Osteoblast (primary cell): ENCODE measurements at regions not wholly inside any gene's neighbourhood (a gene's known extent, or its start where the extent isn't known, plus 50 kb on each side); places are given as distances from the start of the nearest gene placed in this dataset.

Experiments
- DNase-seq: peaks from one replicate; pipeline ENCODE4 v3.0.0; 2011; ENCODE audit warnings: low spot score, mixed read lengths; ENCODE audit not compliant: insufficient read length; ENCODE audit errors: missing footprints
- H2AFZ ChIP-seq: 2 replicates; pipeline ENCODE4 v1.6.0; 2011; ENCODE audit warnings: mild to moderate bottlenecking, low read length
- H3K27ac ChIP-seq: 2 replicates; pipeline ENCODE4 v1.5.1; 2011; ENCODE audit warnings: mild to moderate bottlenecking, low read depth, low read length, moderate library complexity
- H3K27me3 ChIP-seq: 2 replicates; pipeline ENCODE4 v1.6.0; 2012; ENCODE audit warnings: mild to moderate bottlenecking, control low read depth, inconsistent platforms, low read length, moderate library complexity; ENCODE audit not compliant: insufficient read depth
- H3K36me3 ChIP-seq: 2 replicates; pipeline ENCODE4 v1.5.1; 2011; ENCODE audit warnings: mild to moderate bottlenecking, low read length, control low read depth, moderate library complexity; ENCODE audit not compliant: insufficient read depth
- H3K4me1 ChIP-seq: 2 replicates; pipeline ENCODE4 v1.5.1; 2011; ENCODE audit warnings: mild to moderate bottlenecking, low read length, control low read depth, moderate library complexity; ENCODE audit not compliant: insufficient read depth
- H3K4me2 ChIP-seq: 2 replicates; pipeline ENCODE4 v1.6.0; 2011; ENCODE audit warnings: mild to moderate bottlenecking, low read length; ENCODE audit not compliant: insufficient read depth
- H3K4me3 ChIP-seq: fragments of 200-600 bp; sonication (generic); 3 replicates; pipeline ENCODE4 v1.5.1; 2012; ENCODE audit warnings: mild to moderate bottlenecking, low read length, inconsistent platforms; ENCODE audit not compliant: insufficient read depth
- H3K79me2 ChIP-seq: 2 replicates; pipeline ENCODE4 v1.6.0; 2012; ENCODE audit warnings: mild to moderate bottlenecking, low read length, control low read depth, inconsistent platforms; ENCODE audit not compliant: insufficient read depth
- H3K9me3 ChIP-seq: 2 replicates; pipeline ENCODE4 v1.5.1; 2011; ENCODE audit warnings: low read depth, low read length, control low read depth
- H4K20me1 ChIP-seq: 2 replicates; pipeline ENCODE4 v1.6.0; 2012; ENCODE audit warnings: mild to moderate bottlenecking, low read length, control low read depth; ENCODE audit not compliant: insufficient read depth
- CTCF ChIP-seq: IDR thresholded peaks from 2 replicates; pipeline ENCODE4 v1.5.1; 2011; ENCODE audit warnings: mild to moderate bottlenecking, low read depth, low read length, moderate library complexity; ENCODE audit errors: extremely low read depth

- Histone ChIP-seq H3K79me2 (no peaks in the 10 kb centered on the region), H3K4me1 (no peaks in the 10 kb centered on the region), H3K27me3 (peaks cover 13% of the 10 kb centered on the region), H4K20me1 (no peaks in the 10 kb centered on the region), H3K36me3 (no peaks in the 10 kb centered on the region), H3K4me2 (no peak overlapping the region), H3K9me3 (no peaks in the 10 kb centered on the region), H3K27ac (no peak overlapping the region), H3K4me3 (no peak overlapping the region), H2AFZ (no peak overlapping the region)
- no peak for TF ChIP-seq CTCF
- DNase-seq, result no peak
Measured at GRCh38 chr9:77094150-77094549, 74.7 kb downstream of the FOXB2 start.

GRCh38 chr9:77097335-77097734 lies 77.9 kb downstream of the FOXB2 start:
- no peak for TF ChIP-seq CTCF
- Histone ChIP-seq H3K27me3 (peaks cover 17% of the 10 kb centered on the region), H2AFZ (no peak overlapping the region), H3K9me3 (no peaks in the 10 kb centered on the region), H3K36me3 (no peaks in the 10 kb centered on the region), H3K79me2 (no peaks in the 10 kb centered on the region), H3K4me3 (no peak overlapping the region), H4K20me1 (no peaks in the 10 kb centered on the region), H3K27ac (no peak overlapping the region), H3K4me2 (no peak overlapping the region), H3K4me1 (no peaks in the 10 kb centered on the region)
- DNase-seq, result peak; percentile 19

GRCh38 chr9:77099388-77099787 lies 77.9 kb upstream of the VPS13A start:
- H3K79me2 ChIP-seq, result no peaks in the 10 kb centered on the region
- no peak for TF ChIP-seq CTCF
- no peak overlapping the region for H3K27ac ChIP-seq
- no peaks in the 10 kb centered on the region for H3K9me3 ChIP-seq
- no peaks in the 10 kb centered on the region for H4K20me1 ChIP-seq
- no peak overlapping the region for H3K4me3 ChIP-seq
- no peak overlapping the region for H2AFZ ChIP-seq
- no peak overlapping the region for H3K4me2 ChIP-seq
- H3K27me3 ChIP-seq, result peaks cover 17% of the 10 kb centered on the region
- no peaks in the 10 kb centered on the region for H3K36me3 ChIP-seq
- no peak for DNase-seq
- H3K4me1 ChIP-seq, result no peaks in the 10 kb centered on the region

- Histone ChIP-seq H4K20me1 (no peaks in the 10 kb centered on the region), H3K4me2 (no peak overlapping the region), H3K4me3 (no peak overlapping the region), H3K36me3 (no peaks in the 10 kb centered on the region), H3K4me1 (no peaks in the 10 kb centered on the region), H3K9me3 (no peaks in the 10 kb centered on the region), H3K27me3 (peaks cover 17% of the 10 kb centered on the region), H3K79me2 (no peaks in the 10 kb centered on the region), H2AFZ (no peak overlapping the region), H3K27ac (no peak overlapping the region)
- TF ChIP-seq CTCF, result no peak
- no peak for DNase-seq
Measured at GRCh38 chr9:77111408-77111807, 65.9 kb upstream of the VPS13A start.
